Naive B cell (primary cell): ENCODE measurements at regions not wholly inside any gene's neighbourhood (a gene's known extent, or its start where the extent isn't known, plus 50 kb on each side); places are given as distances from the start of the nearest gene placed in this dataset.
"Not testable (repeated sequence)": the region's sequence is repeated elsewhere in the genome, so short reads cannot be mapped to it uniquely, and the experiment has no call there.

Experiments
- ATAC-seq, 2 donors: fragments of 150-1000 bp; cut with Tn5 transposase; 2 replicates each; pipeline ENCODE4 v1.10.0; 2021; ENCODE audit warnings: low read depth in 2 of 2, mild to moderate bottlenecking in 2 of 2, moderate library complexity in 2 of 2
- DNase-seq: peaks from one replicate; pipeline ENCODE4 v3.0.0; 2022
- H3K27ac Mint-ChIP-seq, 6 donors: one replicate each; pipeline ENCODE4 v1.8.0; 2020 to 2022; ENCODE audit warnings: mild to moderate bottlenecking in 6 of 6, mixed read lengths in 6 of 6, moderate library complexity in 5 of 6, inconsistent platforms in 2 of 6
- H3K27me3 Mint-ChIP-seq, 3 donors: one replicate each; pipeline ENCODE4 v1.8.0; 2021 to 2022; ENCODE audit warnings: mixed read lengths in 3 of 3, mild to moderate bottlenecking in 1 of 3
- H3K36me3 Mint-ChIP-seq, 2 donors: one replicate each; pipeline ENCODE4 v1.8.0; 2020 to 2022; ENCODE audit warnings: mixed read lengths in 2 of 2, inconsistent platforms in 1 of 2, mild to moderate bottlenecking in 1 of 2
- H3K4me1 Mint-ChIP-seq, 3 donors: one replicate each; pipeline ENCODE4 v1.8.0; 2020 to 2022; ENCODE audit warnings: mixed read lengths in 3 of 3, inconsistent platforms in 1 of 3, mild to moderate bottlenecking in 1 of 3, moderate library complexity in 1 of 3
- H3K4me3 Mint-ChIP-seq, 8 donors: one replicate each; pipeline ENCODE4 v1.8.0; 2020 to 2022; ENCODE audit warnings: mild to moderate bottlenecking in 8 of 8, mixed read lengths in 8 of 8, moderate library complexity in 8 of 8, inconsistent platforms in 2 of 8
- H3K9me3 Mint-ChIP-seq, 7 donors: one replicate each; pipeline ENCODE4 v1.8.0; 2020 to 2022; ENCODE audit warnings: mixed read lengths in 7 of 7, mild to moderate bottlenecking in 5 of 7, inconsistent platforms in 2 of 7, moderate library complexity in 1 of 7

GRCh38 chr2:175737722-175738361 is 264.2 kb downstream of the LNPK start:
- H3K9me3 Mint-ChIP-seq = peaks cover 0 to 2% (median 0%) of the 10 kb centered on the region in 7 donors
- no peaks in the 10 kb centered on the region for H3K36me3 Mint-ChIP-seq
- no peaks in the 10 kb centered on the region for H3K4me1 Mint-ChIP-seq
- H3K27ac Mint-ChIP-seq = no peak overlapping the region
- H3K4me3 Mint-ChIP-seq = no peak overlapping the region
- ATAC-seq (no peak), DNase-seq (no peak)
- H3K27me3 Mint-ChIP-seq = peaks cover 0 to 9% (median 5%) of the 10 kb centered on the region in 3 donors

GRCh38 chr2:175734686-175735085 is 267.4 kb downstream of the LNPK start:
- H3K27me3 Mint-ChIP-seq = peaks cover 0 to 9% (median under 1%) of the 10 kb centered on the region in 3 donors
- DNase-seq (no peak), ATAC-seq (no peak)
- H3K4me1 Mint-ChIP-seq = no peaks in the 10 kb centered on the region
- H3K9me3 Mint-ChIP-seq = peaks cover 0 to 7% (median 0%) of the 10 kb centered on the region in 7 donors
- no peak overlapping the region for H3K4me3 Mint-ChIP-seq
- no peaks in the 10 kb centered on the region for H3K36me3 Mint-ChIP-seq
- H3K27ac Mint-ChIP-seq = no peak overlapping the region

GRCh38 chr2:175732531-175732930 is 269.5 kb downstream of the LNPK start:
- peaks cover 0 to 9% (median 7%) of the 10 kb centered on the region in 3 donors for H3K27me3 Mint-ChIP-seq
- no peak for ATAC-seq
- no peaks in the 10 kb centered on the region for H3K4me1 Mint-ChIP-seq
- DNase-seq = no peak
- no peaks in the 10 kb centered on the region for H3K36me3 Mint-ChIP-seq
- H3K27ac Mint-ChIP-seq = peak overlapping the region in 1 of 6 donors; percentile 21
- H3K9me3 Mint-ChIP-seq = peaks cover 0 to 7% (median 4%) of the 10 kb centered on the region in 7 donors
- no peak overlapping the region for H3K4me3 Mint-ChIP-seq

GRCh38 chr2:175730050-175730449 is 272.0 kb downstream of the LNPK start:
- DNase-seq = no peak
- peaks cover 1 to 7% (median 2%) of the 10 kb centered on the region in 3 donors for H3K27me3 Mint-ChIP-seq
- H3K4me3 Mint-ChIP-seq = no peak overlapping the region
- H3K27ac Mint-ChIP-seq = no peak overlapping the region
- H3K4me1 Mint-ChIP-seq = no peaks in the 10 kb centered on the region
- ATAC-seq = no peak
- no peaks in the 10 kb centered on the region for H3K36me3 Mint-ChIP-seq
- peaks cover 0 to 7% (median 4%) of the 10 kb centered on the region in 7 donors for H3K9me3 Mint-ChIP-seq

- no peak overlapping the region for H3K4me3 Mint-ChIP-seq
- H3K27me3 Mint-ChIP-seq = peaks cover 0 to 7% (median 6%) of the 10 kb centered on the region in 3 donors
- no peaks in the 10 kb centered on the region for H3K36me3 Mint-ChIP-seq
- H3K9me3 Mint-ChIP-seq = peaks cover 0 to 7% (median 6%) of the 10 kb centered on the region in 7 donors
- ATAC-seq (no peak), DNase-seq (no peak)
- no peaks in the 10 kb centered on the region for H3K4me1 Mint-ChIP-seq
- H3K27ac Mint-ChIP-seq = no peak overlapping the region
These were observed 272.9 kb downstream of the LNPK start for GRCh38 chr2:175729049-175729706.

GRCh38 chr2:175728032-175728431 is 274.0 kb downstream of the LNPK start:
- Mint-ChIP-seq H3K4me3 (no peak overlapping the region), H3K4me1 (no peaks in the 10 kb centered on the region), H3K36me3 (no peaks in the 10 kb centered on the region), H3K27ac (no peak overlapping the region), H3K9me3 (peaks cover 4 to 17% (median 6%) of the 10 kb centered on the region in 7 donors), H3K27me3 (peaks cover 0 to 7% (median 6%) of the 10 kb centered on the region in 3 donors)
- DNase-seq (no peak), ATAC-seq (no peak)

- no peaks in the 10 kb centered on the region for H3K4me1 Mint-ChIP-seq
- ATAC-seq = no peak
- H3K36me3 Mint-ChIP-seq = no peaks in the 10 kb centered on the region
- H3K27ac Mint-ChIP-seq = no peak overlapping the region
- H3K27me3 Mint-ChIP-seq = peaks cover 0 to 7% (median 6%) of the 10 kb centered on the region in 3 donors
- peaks cover 4 to 22% (median 10%) of the 10 kb centered on the region in 7 donors for H3K9me3 Mint-ChIP-seq
- DNase-seq = no peak
- H3K4me3 Mint-ChIP-seq = no peak overlapping the region
These were observed 275.8 kb downstream of the LNPK start for GRCh38 chr2:175726223-175726622.

GRCh38 chr2:175709248-175709647 is 292.8 kb downstream of the LNPK start:
- Mint-ChIP-seq H3K4me3 (no peak overlapping the region), H3K27me3 (peaks cover 16 to 19% (median 18%) of the 10 kb centered on the region in 3 donors), H3K27ac (no peak overlapping the region)

GRCh38 chr2:175707322-175707721 is 294.7 kb downstream of the LNPK start:
- Mint-ChIP-seq H3K36me3 (no peaks in the 10 kb centered on the region), H3K9me3 (peaks cover 0 to 12% (median 1%) of the 10 kb centered on the region in 7 donors), H3K4me1 (no peaks in the 10 kb centered on the region), H3K27me3 (peaks cover 16 to 19% (median 18%) of the 10 kb centered on the region in 3 donors), H3K27ac (no peak overlapping the region), H3K4me3 (no peak overlapping the region)
- no peak for ATAC-seq
- no peak for DNase-seq

More at GRCh38 chr2:175709248-175709647, 292.8 kb downstream of the LNPK start:
- DNase-seq (no peak), ATAC-seq (no peak)
- Mint-ChIP-seq H3K36me3 (peaks cover 0 to 3% of the 10 kb centered on the region in 2 donors), H3K9me3 (peaks cover 0 to 27% (median 13%) of the 10 kb centered on the region in 7 donors), H3K4me1 (no peaks in the 10 kb centered on the region)

GRCh38 chr2:175704568-175704967 is 297.5 kb downstream of the LNPK start:
- H3K27ac Mint-ChIP-seq = not testable (repeated sequence)

GRCh38 chr2:175698061-175698460 is 304.0 kb downstream of the LNPK start:
- Mint-ChIP-seq H3K36me3 (no peaks in the 10 kb centered on the region), H3K27me3 (peaks cover 8 to 33% (median 15%) of the 10 kb centered on the region in 3 donors), H3K4me3 (no peak overlapping the region), H3K4me1 (no peaks in the 10 kb centered on the region), H3K27ac (no peak overlapping the region), H3K9me3 (peaks cover 0 to 4% (median 0%) of the 10 kb centered on the region in 7 donors)
- ATAC-seq (no peak), DNase-seq (no peak)

More at GRCh38 chr2:175704568-175704967, 297.5 kb downstream of the LNPK start:
- not testable (repeated sequence) for H3K4me3 Mint-ChIP-seq, ATAC-seq, H3K4me1 Mint-ChIP-seq, H3K36me3 Mint-ChIP-seq, DNase-seq, H3K9me3 Mint-ChIP-seq
- peaks cover 6 to 12% (median 11%) of the 10 kb centered on the region in 3 donors for H3K27me3 Mint-ChIP-seq

GRCh38 chr2:175690113-175690837 is 311.8 kb downstream of the LNPK start:
- Mint-ChIP-seq H3K4me1 (no peaks in the 10 kb centered on the region), H3K36me3 (no peaks in the 10 kb centered on the region), H3K9me3 (no peaks in the 10 kb centered on the region), H3K27me3 (peaks cover 1 to 32% (median 20%) of the 10 kb centered on the region in 3 donors), H3K4me3 (no peak overlapping the region), H3K27ac (no peak overlapping the region)
- ATAC-seq = no peak
- DNase-seq = peak; percentile 9

- H3K4me3 Mint-ChIP-seq = no peak overlapping the region
- H3K9me3 Mint-ChIP-seq = no peaks in the 10 kb centered on the region
- no peak overlapping the region for H3K27ac Mint-ChIP-seq
- no peaks in the 10 kb centered on the region for H3K4me1 Mint-ChIP-seq
- peaks cover 3 to 42% (median 23%) of the 10 kb centered on the region in 3 donors for H3K27me3 Mint-ChIP-seq
- no peak for ATAC-seq
- H3K36me3 Mint-ChIP-seq = no peaks in the 10 kb centered on the region
- no peak for DNase-seq
These were observed 313.8 kb downstream of the LNPK start for GRCh38 chr2:175688243-175688642.
